ENCODE measurements at regions not wholly inside any gene's neighbourhood (a gene's known extent, or its start where the extent isn't known, plus 50 kb on each side); places are given as distances from the start of the nearest gene placed in this dataset.

GRCh38 chr5:155134130-155134529 is 120.6 kb downstream of the KIF4B start:
- Histone ChIP-seq H2AFZ (ENCODE audit: low read length) (no peak overlapping the region), H3K79me2 (ENCODE audit: insufficient read depth, low read depth, low read length) (no peaks in the 10 kb centered on the region), H4K20me1 (ENCODE audit: insufficient read depth, low read length) (no peaks in the 10 kb centered on the region), H3K4me3 (ENCODE audit: low read depth, low read length, poor library complexity, severe bottlenecking) (no peak overlapping the region), H3K9me3 (ENCODE audit: low read length) (no peaks in the 10 kb centered on the region), H3K36me3 (ENCODE audit: insufficient read depth, low read length) (no peaks in the 10 kb centered on the region), H3K27ac (ENCODE audit: low read depth, low read length, poor library complexity, severe bottlenecking) (no peak overlapping the region), H3K9me2 (ENCODE audit: insufficient read depth, low read length) (no peaks in the 10 kb centered on the region), H3K4me1 (ENCODE audit: insufficient read depth, low read length, poor library complexity, severe bottlenecking) (no peaks in the 10 kb centered on the region), H3K4me2 (ENCODE audit: low read length) (no peak overlapping the region)
- CTCF ChIA-PET (ENCODE audit: unreplicated experiment) = no interaction called here
- POLR2A ChIA-PET = no interaction called here
- no TSS peak for BruUV-seq (replicated peaks)
- intact Hi-C loops (cut with micrococcal nuclease; ENCODE audit: unreplicated experiment) = no loop called here
- no peak for DNase-seq (ENCODE audit: low spot score)
- no peak for TF ChIP-seq CTCF (conservative IDR thresholded peaks at IDR 0.05; ENCODE audit: low read length)
- no peak for TF ChIP-seq EZH2phosphoT487 (IDR thresholded peaks at IDR 0.05; ENCODE audit: borderline replicate concordance, low read depth, low read length)

- ChIA-PET CTCF (ENCODE audit: unreplicated experiment) (no interaction called here), POLR2A (interaction anchor here (0.6 kb wide), 1 partner anchor 1078 kb away, joined by 3 read pairs; no protein-coding TSS in a partner anchor)
- Histone ChIP-seq H3K9me3 (ENCODE audit: low read length) (no peaks in the 10 kb centered on the region), H3K4me1 (ENCODE audit: insufficient read depth, low read length, poor library complexity, severe bottlenecking) (no peaks in the 10 kb centered on the region), H3K79me2 (ENCODE audit: insufficient read depth, low read depth, low read length) (no peaks in the 10 kb centered on the region), H4K20me1 (ENCODE audit: insufficient read depth, low read length) (no peaks in the 10 kb centered on the region), H3K9me2 (ENCODE audit: insufficient read depth, low read length) (no peaks in the 10 kb centered on the region), H2AFZ (ENCODE audit: low read length) (no peak overlapping the region), H3K4me3 (ENCODE audit: low read depth, low read length, poor library complexity, severe bottlenecking) (no peak overlapping the region), H3K36me3 (ENCODE audit: insufficient read depth, low read length) (no peaks in the 10 kb centered on the region), H3K4me2 (ENCODE audit: low read length) (no peak overlapping the region), H3K27ac (ENCODE audit: low read depth, low read length, poor library complexity, severe bottlenecking) (no peak overlapping the region)
- BruUV-seq (replicated peaks) = no TSS peak
- TF ChIP-seq CTCF (conservative IDR thresholded peaks at IDR 0.05; ENCODE audit: low read length) (no peak), EZH2phosphoT487 (IDR thresholded peaks at IDR 0.05; ENCODE audit: borderline replicate concordance, low read depth, low read length) (no peak)
- DNase-seq (ENCODE audit: low spot score) = no peak
- intact Hi-C loops (cut with micrococcal nuclease; ENCODE audit: unreplicated experiment) = loop anchor here (5.0 kb wide), 2 partner anchors 489 to 1996 kb away; no protein-coding TSS in a partner anchor
Observed at GRCh38 chr5:155136216-155136850, 122.8 kb downstream of the KIF4B start.

DNA sequence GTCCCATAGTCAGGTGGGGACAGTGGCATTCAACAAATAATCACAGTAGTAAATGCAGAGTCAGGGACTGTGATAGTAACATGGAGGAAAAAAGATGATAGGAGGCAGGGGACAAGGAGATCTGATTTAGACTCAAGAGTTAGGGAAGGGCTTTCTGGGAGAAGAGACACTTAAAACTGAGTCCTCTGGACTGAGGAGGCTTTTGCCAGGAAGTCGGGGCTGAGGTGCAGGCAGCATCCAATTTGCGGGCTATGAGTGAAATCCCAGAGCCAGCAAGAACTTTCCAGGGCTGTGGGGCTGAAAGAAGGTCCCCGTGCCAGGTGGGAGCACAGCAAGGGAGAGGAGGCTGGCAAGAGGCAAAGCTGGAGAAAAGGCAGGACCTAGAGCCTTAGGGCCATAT is 124.1 kb downstream of the KIF4B start:
- H3K79me2 ChIP-seq (ENCODE audit: insufficient read depth, low read depth, low read length) = no peaks in the 10 kb centered on the region
- ChIA-PET POLR2A (interaction anchor here (1.3 kb wide), 1 partner anchor 8 kb away, joined by 4 read pairs; no protein-coding TSS in a partner anchor), CTCF (ENCODE audit: unreplicated experiment) (no interaction called here)
- TF ChIP-seq EZH2phosphoT487 (IDR thresholded peaks at IDR 0.05; ENCODE audit: borderline replicate concordance, low read depth, low read length) (no peak), CTCF (conservative IDR thresholded peaks at IDR 0.05; ENCODE audit: low read length) (no peak)
- no peak overlapping the region for H2AFZ ChIP-seq (ENCODE audit: low read length)
- H3K4me2 ChIP-seq (ENCODE audit: low read length) = no peak overlapping the region
- H4K20me1 ChIP-seq (ENCODE audit: insufficient read depth, low read length) = no peaks in the 10 kb centered on the region
- H3K36me3 ChIP-seq (ENCODE audit: insufficient read depth, low read length) = no peaks in the 10 kb centered on the region
- no peaks in the 10 kb centered on the region for H3K4me1 ChIP-seq (ENCODE audit: insufficient read depth, low read length, poor library complexity, severe bottlenecking)
- H3K27ac ChIP-seq (ENCODE audit: low read depth, low read length, poor library complexity, severe bottlenecking) = no peak overlapping the region
- no TSS peak for BruUV-seq (replicated peaks)
- intact Hi-C loops (cut with micrococcal nuclease; ENCODE audit: unreplicated experiment) = loop anchor here (5.0 kb wide), 2 partner anchors 490 to 1995 kb away; no protein-coding TSS in a partner anchor
- DNase-seq (ENCODE audit: low spot score) = no peak
- H3K9me2 ChIP-seq (ENCODE audit: insufficient read depth, low read length) = no peaks in the 10 kb centered on the region
- H3K4me3 ChIP-seq (ENCODE audit: low read depth, low read length, poor library complexity, severe bottlenecking) = no peak overlapping the region
- no peaks in the 10 kb centered on the region for H3K9me3 ChIP-seq (ENCODE audit: low read length)
